Inflammatory macrophage treated with lipopolysaccharide for 1 hour (primary cell): ENCODE measurements at regions not wholly inside any gene's neighbourhood (a gene's known extent, or its start where the extent isn't known, plus 50 kb on each side); places are given as distances from the start of the nearest gene placed in this dataset.

ENCODE experiments used
- DNase-seq, 2 donors: peaks; one replicate each; pipeline ENCODE4 v3.0.0-alpha.2; 2020 to 2022

GRCh38 chr11:122521626-122522025 lies 133.9 kb upstream of the UBASH3B start:
- no peak for DNase-seq

- no peak for DNase-seq
Observed at GRCh38 chr11:122517403-122518379, 137.8 kb upstream of the UBASH3B start.

- DNase-seq = no peak
Observed at GRCh38 chr11:122516686-122517085, 138.8 kb upstream of the UBASH3B start.

GRCh38 chr11:122513997-122514396 lies 141.5 kb upstream of the UBASH3B start:
- DNase-seq = no peak

- DNase-seq = no peak
Observed at GRCh38 chr11:122513328-122513727, 142.2 kb upstream of the UBASH3B start.

GRCh38 chr11:122512688-122513087 lies 142.8 kb upstream of the UBASH3B start:
- no peak for DNase-seq

GRCh38 chr11:122509899-122510298 lies 145.6 kb upstream of the UBASH3B start:
- no peak for DNase-seq

- DNase-seq = no peak
Observed at GRCh38 chr11:122509091-122509490, 146.4 kb upstream of the UBASH3B start.

- DNase-seq = peak; percentile 70 to 83
Observed at GRCh38 chr11:122505304-122506006, 150.1 kb upstream of the UBASH3B start.

GRCh38 chr11:122494221-122494620 lies 161.3 kb upstream of the UBASH3B start:
- no peak for DNase-seq

GRCh38 chr11:122491509-122491908 lies 164.0 kb upstream of the UBASH3B start:
- peak; percentile 9 to 22 for DNase-seq

- no peak for DNase-seq
Observed at GRCh38 chr11:122488892-122489706, 166.4 kb upstream of the UBASH3B start.

GRCh38 chr11:122487669-122488068 lies 167.9 kb upstream of the UBASH3B start:
- DNase-seq = no peak

GRCh38 chr11:122486793-122487495 lies 168.6 kb upstream of the UBASH3B start:
- no peak for DNase-seq

GRCh38 chr11:122478986-122479385 lies 176.5 kb upstream of the UBASH3B start:
- DNase-seq = peak; percentile 8 to 26

- no peak for DNase-seq
Observed at GRCh38 chr11:122468965-122469364, 186.6 kb upstream of the UBASH3B start.

GRCh38 chr11:122463530-122463929 lies 192.0 kb upstream of the UBASH3B start:
- DNase-seq = no peak

GRCh38 chr11:122459064-122459463 lies 196.5 kb upstream of the UBASH3B start:
- DNase-seq = no peak

GRCh38 chr11:122453586-122453985 lies 201.9 kb upstream of the UBASH3B start:
- no peak for DNase-seq

GRCh38 chr11:122451911-122452310 lies 203.6 kb upstream of the UBASH3B start:
- DNase-seq = no peak

- DNase-seq = no peak
Observed at GRCh38 chr11:122441666-122442035, 213.9 kb upstream of the UBASH3B start.
